Progenitor cell of endocrine pancreas (in vitro differentiated cells): ENCODE measurements at regions not wholly inside any gene's neighbourhood (a gene's known extent, or its start where the extent isn't known, plus 50 kb on each side); places are given as distances from the start of the nearest gene placed in this dataset.

Experiments used
- DNase-seq: peaks from one replicate; pipeline ENCODE4 v3.0.0; 2021; ENCODE audit warnings: low spot score; ENCODE audit not compliant: unreplicated experiment
- H3K27ac Mint-ChIP-seq: 2 replicates; pipeline ENCODE4 v1.8.0; 2021; ENCODE audit warnings: mild to moderate bottlenecking, moderate library complexity, mixed read lengths
- H3K27me3 Mint-ChIP-seq: 2 replicates; pipeline ENCODE4 v1.8.0; 2021; ENCODE audit warnings: mixed read lengths
- H3K36me3 Mint-ChIP-seq: 2 replicates; pipeline ENCODE4 v1.8.0; 2022; ENCODE audit warnings: mixed read lengths; ENCODE audit not compliant: insufficient read depth
- H3K4me1 Mint-ChIP-seq: 2 replicates; pipeline ENCODE4 v1.8.0; 2021; ENCODE audit warnings: low read depth, mixed read lengths
- H3K4me3 Mint-ChIP-seq: 2 replicates; pipeline ENCODE4 v1.8.0; 2021; ENCODE audit warnings: low read depth, mild to moderate bottlenecking, moderate library complexity, mixed read lengths
- H3K9me3 Mint-ChIP-seq: 2 replicates; pipeline ENCODE4 v1.8.0; 2021; ENCODE audit warnings: low read depth, mixed read lengths
- CTCF ChIP-seq: fragments of 200-600 bp; sonication (generic); IDR thresholded peaks from one replicate; pipeline ENCODE4 v1.5.0; 2021; ENCODE audit warnings: antibody characterized with exemption, mild to moderate bottlenecking; ENCODE audit not compliant: unreplicated experiment

- Mint-ChIP-seq H3K9me3 (no peaks in the 10 kb centered on the region), H3K4me1 (no peaks in the 10 kb centered on the region), H3K4me3 (no peak overlapping the region), H3K36me3 (no peaks in the 10 kb centered on the region), H3K27ac (no peak overlapping the region), H3K27me3 (no peaks in the 10 kb centered on the region)
- DNase-seq, result no peak
- no peak for TF ChIP-seq CTCF
Observed at GRCh38 chr2:226199555-226199954, 600.1 kb downstream of the IRS1 start.

GRCh38 chr2:226198956-226199355, 600.7 kb downstream of the IRS1 start:
- no peak for TF ChIP-seq CTCF
- H3K27me3 Mint-ChIP-seq, result no peaks in the 10 kb centered on the region
- no peak overlapping the region for H3K4me3 Mint-ChIP-seq

GRCh38 chr2:226190479-226191252, 609.0 kb downstream of the IRS1 start:
- Mint-ChIP-seq H3K36me3 (no peaks in the 10 kb centered on the region), H3K27ac (no peak overlapping the region), H3K4me1 (peaks cover 2% of the 10 kb centered on the region), H3K27me3 (no peaks in the 10 kb centered on the region), H3K4me3 (no peak overlapping the region), H3K9me3 (peaks cover 4% of the 10 kb centered on the region)
- no peak for TF ChIP-seq CTCF
- no peak for DNase-seq

More at GRCh38 chr2:226198956-226199355, 600.7 kb downstream of the IRS1 start:
- H3K9me3 Mint-ChIP-seq, result no peaks in the 10 kb centered on the region
- H3K4me1 Mint-ChIP-seq, result no peaks in the 10 kb centered on the region
- no peak overlapping the region for H3K27ac Mint-ChIP-seq
- H3K36me3 Mint-ChIP-seq, result no peaks in the 10 kb centered on the region
- DNase-seq, result no peak

GRCh38 chr2:226189061-226189460, 610.6 kb downstream of the IRS1 start:
- Mint-ChIP-seq H3K9me3 (peaks cover 4% of the 10 kb centered on the region), H3K4me3 (no peak overlapping the region), H3K27me3 (no peaks in the 10 kb centered on the region), H3K36me3 (no peaks in the 10 kb centered on the region), H3K4me1 (peaks cover 2% of the 10 kb centered on the region), H3K27ac (no peak overlapping the region)
- DNase-seq, result no peak
- no peak for TF ChIP-seq CTCF

GRCh38 chr2:226187616-226188015, 612.0 kb downstream of the IRS1 start:
- H3K27ac Mint-ChIP-seq, result no peak overlapping the region
- H3K9me3 Mint-ChIP-seq, result peaks cover 4% of the 10 kb centered on the region
- H3K4me1 Mint-ChIP-seq, result peaks cover 2% of the 10 kb centered on the region
- H3K4me3 Mint-ChIP-seq, result no peak overlapping the region
- no peak for TF ChIP-seq CTCF
- no peaks in the 10 kb centered on the region for H3K36me3 Mint-ChIP-seq
- no peaks in the 10 kb centered on the region for H3K27me3 Mint-ChIP-seq
- DNase-seq, result no peak
